ENCODE measurements at regions not wholly inside any gene's neighbourhood (a gene's known extent, or its start where the extent isn't known, plus 50 kb on each side); places are given as distances from the start of the nearest gene placed in this dataset.

GRCh38 chr9:88218726-88219125, 80.5 kb upstream of the SPATA31C2 start:
- TF ChIP-seq CTCF (IDR thresholded peaks at IDR 0.05), result no peak
- no peak for ATAC-seq (ENCODE audit: low FRiP score)

GRCh38 chr9:88216126-88216995, 78.1 kb upstream of the SPATA31C2 start:
- no peak for TF ChIP-seq CTCF (IDR thresholded peaks at IDR 0.05)
- ATAC-seq (ENCODE audit: low FRiP score) (no peak), DNase-seq (ENCODE audit: low spot score) (no peak)

More at GRCh38 chr9:88218726-88219125, 80.5 kb upstream of the SPATA31C2 start:
- no peak for DNase-seq (ENCODE audit: low spot score)

GRCh38 chr9:88215196-88216125, 77.2 kb upstream of the SPATA31C2 start:
- no peak for DNase-seq (ENCODE audit: low spot score)
- no peak for ATAC-seq (ENCODE audit: low FRiP score)

GRCh38 chr9:88202321-88202720, 64.0 kb upstream of the SPATA31C2 start:
- no peak for ATAC-seq (ENCODE audit: low FRiP score)
- no peak for TF ChIP-seq CTCF (IDR thresholded peaks at IDR 0.05)

More at GRCh38 chr9:88215196-88216125, 77.2 kb upstream of the SPATA31C2 start:
- TF ChIP-seq CTCF (IDR thresholded peaks at IDR 0.05), result no peak

GRCh38 chr9:88198341-88198807, 60.1 kb upstream of the SPATA31C2 start:
- ATAC-seq (ENCODE audit: low FRiP score) (peak; percentile 66), DNase-seq (ENCODE audit: low spot score) (no peak)
- no peak for TF ChIP-seq CTCF (IDR thresholded peaks at IDR 0.05)

More at GRCh38 chr9:88202321-88202720, 64.0 kb upstream of the SPATA31C2 start:
- no peak for DNase-seq (ENCODE audit: low spot score)

- TF ChIP-seq CTCF (IDR thresholded peaks at IDR 0.05), result no peak
- no peak for ATAC-seq (ENCODE audit: low FRiP score)
- DNase-seq (ENCODE audit: low spot score), result no peak
These were observed 59.6 kb upstream of the SPATA31C2 start for GRCh38 chr9:88197781-88198340.
